Trophoblast cell (in vitro differentiated cells and primary cell): ENCODE measurements at regions not wholly inside any gene's neighbourhood (a gene's known extent, or its start where the extent isn't known, plus 50 kb on each side); places are given as distances from the start of the nearest gene placed in this dataset.

ENCODE experiments used
- DNase-seq, 2 donors: peaks; one replicate each; pipeline ENCODE4 v3.0.0-alpha.2; 2016
- H2AFZ ChIP-seq: 2 replicates; pipeline ENCODE4 v1.6.1; 2013; ENCODE audit warnings: low read length, moderate library complexity, mild to moderate bottlenecking; ENCODE audit not compliant: insufficient read depth, poor library complexity
- H2AK5ac ChIP-seq: 2 replicates; pipeline ENCODE4 v1.6.1; 2013; ENCODE audit warnings: mild to moderate bottlenecking, low read length
- H2BK120ac ChIP-seq: 2 replicates; pipeline ENCODE4 v1.6.1; 2013; ENCODE audit warnings: low read length, mild to moderate bottlenecking, moderate library complexity; ENCODE audit not compliant: insufficient read depth, poor library complexity
- H2BK12ac ChIP-seq: 2 replicates; pipeline ENCODE4 v1.6.1; 2013; ENCODE audit warnings: mild to moderate bottlenecking, low read length, moderate library complexity
- H2BK5ac ChIP-seq: 2 replicates; pipeline ENCODE4 v1.6.1; 2013; ENCODE audit warnings: low read length, low read depth, moderate library complexity, mild to moderate bottlenecking; ENCODE audit not compliant: poor library complexity
- H3K14ac ChIP-seq: 2 replicates; pipeline ENCODE4 v1.6.1; 2013; ENCODE audit warnings: mild to moderate bottlenecking, low read length
- H3K18ac ChIP-seq: 2 replicates; pipeline ENCODE4 v1.6.1; 2013; ENCODE audit warnings: mild to moderate bottlenecking, low read length
- H3K23ac ChIP-seq: 2 replicates; pipeline ENCODE4 v1.6.1; 2013; ENCODE audit warnings: low read length
- H3K27ac ChIP-seq: 2 replicates; pipeline ENCODE4 v1.5.1; 2013; ENCODE audit warnings: low read depth, mild to moderate bottlenecking, inconsistent platforms, low read length, moderate library complexity
- H3K27me3 ChIP-seq: 2 replicates; pipeline ENCODE4 v1.6.1; 2013; ENCODE audit warnings: inconsistent platforms, mild to moderate bottlenecking, low read length, moderate library complexity; ENCODE audit not compliant: insufficient read depth
- H3K36me3 ChIP-seq, 2 experiments: 1 replicate in 1 of 2; 2 replicates in 1 of 2; pipeline ENCODE4 v1.6.1; 2013; ENCODE audit warnings: low read length in 2 of 2, mild to moderate bottlenecking in 2 of 2, moderate library complexity in 1 of 2; ENCODE audit not compliant: insufficient read depth in 2 of 2, control insufficient read depth in 1 of 2
- H3K4ac ChIP-seq: 2 replicates; pipeline ENCODE4 v1.6.1; 2013; ENCODE audit warnings: low read depth, mild to moderate bottlenecking, low read length, moderate library complexity
- H3K4me1 ChIP-seq, 2 experiments: 1 replicate in 1 of 2; 2 replicates in 1 of 2; pipeline ENCODE4 v1.6.1; 2013; ENCODE audit warnings: low read length in 2 of 2, mild to moderate bottlenecking in 2 of 2, moderate library complexity in 1 of 2; ENCODE audit not compliant: insufficient read depth in 2 of 2, control insufficient read depth in 1 of 2
- H3K4me2 ChIP-seq: 2 replicates; pipeline ENCODE4 v1.6.1; 2013; ENCODE audit warnings: inconsistent platforms, mild to moderate bottlenecking, low read length, moderate library complexity
- H3K4me3 ChIP-seq: 2 replicates; pipeline ENCODE4 v1.5.1; 2013; ENCODE audit warnings: mild to moderate bottlenecking, low read depth, low read length, inconsistent platforms
- H3K79me1 ChIP-seq: one replicate; pipeline ENCODE4 v1.6.1; 2013; ENCODE audit warnings: low read length
- H3K79me2 ChIP-seq: 2 replicates; pipeline ENCODE4 v1.6.1; 2013; ENCODE audit warnings: low read length, mild to moderate bottlenecking; ENCODE audit not compliant: control insufficient read depth, insufficient read depth, poor library complexity
- H3K9ac ChIP-seq: 2 replicates; pipeline ENCODE4 v1.6.1; 2013; ENCODE audit warnings: mild to moderate bottlenecking, low read length
- H3K9me3 ChIP-seq: 2 replicates; pipeline ENCODE4 v1.6.1; 2013; ENCODE audit warnings: low read depth, mild to moderate bottlenecking, control low read depth, inconsistent platforms, low read length; ENCODE audit not compliant: insufficient read depth
- H4K12ac ChIP-seq: 2 replicates; pipeline ENCODE4 v1.6.1; 2013; ENCODE audit warnings: low read depth, mild to moderate bottlenecking, low read length, moderate library complexity
- H4K8ac ChIP-seq: 2 replicates; pipeline ENCODE4 v1.6.1; 2013; ENCODE audit warnings: low read depth, mild to moderate bottlenecking, low read length, moderate library complexity
- H4K91ac ChIP-seq: one replicate; pipeline ENCODE4 v1.6.1; 2013; ENCODE audit warnings: low read depth, mild to moderate bottlenecking, low read length, moderate library complexity
- WGBS: extraction: QIAGEN DNeasy Blood & Tissue Kit; methylation state at CpG from one replicate; pipeline ENCODE4 v1.1.7; 2013; ENCODE audit warnings: missing lambda C conversion rate; ENCODE audit not compliant: insufficient read length, insufficient coverage; ENCODE audit errors: extremely low coverage; 5-methylcytosine and 5-hydroxymethylcytosine counted together

DNA sequence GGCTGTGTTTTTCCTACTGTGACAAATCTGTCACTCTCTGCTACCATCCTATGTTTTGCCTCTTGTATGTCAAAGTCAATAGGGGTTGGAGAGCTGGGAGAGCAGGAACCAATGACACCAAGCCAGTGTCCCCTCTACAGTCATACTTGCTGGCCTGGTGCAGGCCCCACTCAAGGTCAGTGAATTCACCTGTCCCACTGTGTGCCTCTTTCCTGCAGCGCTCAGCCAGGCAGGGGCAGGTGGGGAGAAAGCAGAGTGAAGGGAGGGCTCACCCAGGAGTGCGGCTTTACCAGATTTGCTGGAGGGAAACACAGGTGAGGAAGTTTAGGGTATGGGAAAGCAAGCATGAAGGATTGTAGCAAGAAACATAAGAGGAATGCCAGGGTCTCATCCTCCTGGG is 114.5 kb downstream of the GYPC start:
- Histone ChIP-seq H3K4me3 (no peak overlapping the region), H3K79me2 (no peaks in the 10 kb centered on the region), H4K8ac (no peak overlapping the region), H2BK12ac (no peak overlapping the region), H3K9me3 (no peaks in the 10 kb centered on the region), H3K18ac (no peak overlapping the region), H3K36me3 (no peaks in the 10 kb centered on the region), H2AK5ac (no peak overlapping the region), H2BK120ac (no peak overlapping the region), H3K23ac (no peak overlapping the region), H3K27ac (no peak overlapping the region), H2BK5ac (no peak overlapping the region), H3K14ac (no peak overlapping the region), H3K27me3 (no peaks in the 10 kb centered on the region), H4K12ac (no peak overlapping the region), H3K79me1 (no peaks in the 10 kb centered on the region), H3K9ac (no peak overlapping the region), H3K4me1 (no peaks in the 10 kb centered on the region), H2AFZ (no peak overlapping the region), H3K4me2 (no peak overlapping the region), H3K4ac (no peak overlapping the region), H4K91ac (no peak overlapping the region)
- DNase-seq: no peak
- WGBS: no CpG with 5 or more reads among the region's 2 CpGs

- Histone ChIP-seq H3K4me1 (peaks cover 0 to under 1% of the 10 kb centered on the region in 2 experiments), H2AFZ (no peak overlapping the region), H3K36me3 (no peaks in the 10 kb centered on the region), H4K8ac (no peak overlapping the region), H3K27me3 (peaks cover under 1% of the 10 kb centered on the region), H4K12ac (no peak overlapping the region), H3K4ac (no peak overlapping the region), H3K27ac (no peak overlapping the region), H4K91ac (no peak overlapping the region), H3K23ac (no peak overlapping the region), H2BK12ac (no peak overlapping the region), H2AK5ac (no peak overlapping the region), H3K4me3 (no peak overlapping the region), H3K14ac (no peak overlapping the region), H2BK5ac (no peak overlapping the region), H3K18ac (no peak overlapping the region), H3K79me2 (no peaks in the 10 kb centered on the region), H3K4me2 (no peak overlapping the region), H3K9me3 (no peaks in the 10 kb centered on the region), H2BK120ac (no peak overlapping the region), H3K79me1 (no peaks in the 10 kb centered on the region), H3K9ac (no peak overlapping the region)
- WGBS: no CpG with 5 or more reads among the region's 6 CpGs
- DNase-seq: no peak
Observed at GRCh38 chr2:126771094-126771493, 115.1 kb downstream of the GYPC start.

GRCh38 chr2:126771501-126772195 is 115.7 kb downstream of the GYPC start:
- no peak overlapping the region for H3K4me2 ChIP-seq
- no peak overlapping the region for H3K27ac ChIP-seq
- no peaks in the 10 kb centered on the region for H3K79me2 ChIP-seq
- no peak overlapping the region for H3K9ac ChIP-seq
- H3K9me3 ChIP-seq: no peaks in the 10 kb centered on the region
- peaks cover 0 to 5% of the 10 kb centered on the region in 2 experiments for H3K4me1 ChIP-seq
- H3K18ac ChIP-seq: no peak overlapping the region
- H3K23ac ChIP-seq: no peak overlapping the region
- H3K79me1 ChIP-seq: no peaks in the 10 kb centered on the region
- no peak overlapping the region for H3K4ac ChIP-seq
- H2BK12ac ChIP-seq: no peak overlapping the region
- H4K8ac ChIP-seq: no peak overlapping the region
- no peak overlapping the region for H3K14ac ChIP-seq
- peaks cover 2% of the 10 kb centered on the region for H3K27me3 ChIP-seq
- no peak overlapping the region for H4K12ac ChIP-seq
- no peak overlapping the region for H4K91ac ChIP-seq
- no CpG with 5 or more reads among the region's 33 CpGs for WGBS
- H2BK120ac ChIP-seq: no peak overlapping the region
- H2AFZ ChIP-seq: no peak overlapping the region
- no peak overlapping the region for H2BK5ac ChIP-seq
- DNase-seq: no peak
- no peak overlapping the region for H3K4me3 ChIP-seq
- H2AK5ac ChIP-seq: no peak overlapping the region
- H3K36me3 ChIP-seq: no peaks in the 10 kb centered on the region

- WGBS: no CpG with 5 or more reads among the region's 6 CpGs
- Histone ChIP-seq H2AK5ac (no peak overlapping the region), H3K9ac (no peak overlapping the region), H2BK12ac (no peak overlapping the region), H4K91ac (no peak overlapping the region), H3K14ac (no peak overlapping the region), H2BK5ac (no peak overlapping the region), H3K18ac (no peak overlapping the region), H3K79me2 (no peaks in the 10 kb centered on the region), H3K4me2 (no peak overlapping the region), H3K4me3 (no peak overlapping the region), H3K27ac (no peak overlapping the region), H4K8ac (no peak overlapping the region), H4K12ac (no peak overlapping the region), H3K23ac (no peak overlapping the region), H3K27me3 (peaks cover 2% of the 10 kb centered on the region), H3K9me3 (no peaks in the 10 kb centered on the region), H2BK120ac (no peak overlapping the region), H3K4me1 (peaks cover 0 to 5% of the 10 kb centered on the region in 2 experiments), H3K36me3 (no peaks in the 10 kb centered on the region), H2AFZ (no peak overlapping the region), H3K79me1 (peaks cover 4% of the 10 kb centered on the region), H3K4ac (no peak overlapping the region)
- DNase-seq: no peak
Observed at GRCh38 chr2:126774290-126774689, 118.3 kb downstream of the GYPC start.
